Ecto neural progenitor cell (in vitro differentiated cells): ENCODE measurements at regions not wholly inside any gene's neighbourhood (a gene's known extent, or its start where the extent isn't known, plus 50 kb on each side); places are given as distances from the start of the nearest gene placed in this dataset.

Source experiments
- DNase-seq: peaks from one replicate; pipeline ENCODE4 v3.0.0-alpha.2; 2018; ENCODE audit warnings: low spot score

- no peak for DNase-seq
These were observed 309.7 kb upstream of the MTNR1B start for GRCh38 chr11:92659793-92660192.

GRCh38 chr11:92662601-92663360 is 306.7 kb upstream of the MTNR1B start:
- DNase-seq, result no peak

GRCh38 chr11:92663539-92663938 is 305.9 kb upstream of the MTNR1B start:
- DNase-seq, result no peak

GRCh38 chr11:92667486-92668152 is 301.8 kb upstream of the MTNR1B start:
- DNase-seq, result peak; percentile 58

- no peak for DNase-seq
These were observed 299.1 kb upstream of the MTNR1B start for GRCh38 chr11:92670308-92670890.

GRCh38 chr11:92671081-92671480 is 298.4 kb upstream of the MTNR1B start:
- DNase-seq, result no peak

GRCh38 chr11:92675303-92675702 is 294.1 kb upstream of the MTNR1B start:
- no peak for DNase-seq

- DNase-seq, result no peak
These were observed 293.6 kb upstream of the MTNR1B start for GRCh38 chr11:92675810-92676209.

- DNase-seq, result no peak
These were observed 291.3 kb upstream of the MTNR1B start for GRCh38 chr11:92678008-92678611.

- no peak for DNase-seq
These were observed 287.9 kb upstream of the MTNR1B start for GRCh38 chr11:92681586-92681985.

GRCh38 chr11:92682136-92682535 is 287.3 kb upstream of the MTNR1B start:
- DNase-seq, result no peak

- no peak for DNase-seq
These were observed 286.5 kb upstream of the MTNR1B start for GRCh38 chr11:92682952-92683351.

- no peak for DNase-seq
These were observed 284.4 kb upstream of the MTNR1B start for GRCh38 chr11:92685049-92685448.

- no peak for DNase-seq
These were observed 281.7 kb upstream of the MTNR1B start for GRCh38 chr11:92687724-92688123.

- DNase-seq, result no peak
These were observed 281.0 kb upstream of the MTNR1B start for GRCh38 chr11:92688416-92688815.

- no peak for DNase-seq
These were observed 276.5 kb upstream of the MTNR1B start for GRCh38 chr11:92692826-92693546.

- DNase-seq, result no peak
These were observed 273.4 kb upstream of the MTNR1B start for GRCh38 chr11:92696076-92696475.

GRCh38 chr11:92697461-92698312 is 271.8 kb upstream of the MTNR1B start:
- DNase-seq, result no peak

GRCh38 chr11:92698742-92699141 is 270.7 kb upstream of the MTNR1B start:
- DNase-seq, result no peak

GRCh38 chr11:92702037-92702804 is 267.2 kb upstream of the MTNR1B start:
- no peak for DNase-seq
